ENCODE measurements at regions not wholly inside any gene's neighbourhood (a gene's known extent, or its start where the extent isn't known, plus 50 kb on each side); places are given as distances from the start of the nearest gene placed in this dataset.

DNA sequence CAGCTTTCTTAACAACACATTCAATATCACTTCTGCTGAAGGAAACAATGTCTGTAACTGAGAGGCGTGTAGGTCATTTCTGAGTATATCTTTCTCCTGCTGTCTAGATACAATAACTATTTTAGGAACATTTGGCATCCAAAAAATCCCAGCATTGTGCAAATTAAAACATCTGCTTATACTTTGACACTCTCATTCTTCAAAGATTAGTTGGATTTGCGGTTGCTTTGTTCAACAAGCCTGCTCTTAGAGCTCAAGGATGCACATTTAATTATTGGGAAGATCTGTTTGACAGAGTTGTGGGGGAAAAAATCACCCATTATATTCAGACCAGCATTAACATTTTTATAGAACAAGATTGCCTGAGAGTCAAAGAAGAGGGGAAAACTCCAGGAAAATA lies 449.5 kb upstream of the HNRNPA3 start:
- no peak for DNase-seq (ENCODE audit: low read depth)
- no peak overlapping the region for H3K4me3 ChIP-seq (ENCODE audit: control insufficient read depth, low read depth, low read length)
- TF ChIP-seq, protein P1, sequence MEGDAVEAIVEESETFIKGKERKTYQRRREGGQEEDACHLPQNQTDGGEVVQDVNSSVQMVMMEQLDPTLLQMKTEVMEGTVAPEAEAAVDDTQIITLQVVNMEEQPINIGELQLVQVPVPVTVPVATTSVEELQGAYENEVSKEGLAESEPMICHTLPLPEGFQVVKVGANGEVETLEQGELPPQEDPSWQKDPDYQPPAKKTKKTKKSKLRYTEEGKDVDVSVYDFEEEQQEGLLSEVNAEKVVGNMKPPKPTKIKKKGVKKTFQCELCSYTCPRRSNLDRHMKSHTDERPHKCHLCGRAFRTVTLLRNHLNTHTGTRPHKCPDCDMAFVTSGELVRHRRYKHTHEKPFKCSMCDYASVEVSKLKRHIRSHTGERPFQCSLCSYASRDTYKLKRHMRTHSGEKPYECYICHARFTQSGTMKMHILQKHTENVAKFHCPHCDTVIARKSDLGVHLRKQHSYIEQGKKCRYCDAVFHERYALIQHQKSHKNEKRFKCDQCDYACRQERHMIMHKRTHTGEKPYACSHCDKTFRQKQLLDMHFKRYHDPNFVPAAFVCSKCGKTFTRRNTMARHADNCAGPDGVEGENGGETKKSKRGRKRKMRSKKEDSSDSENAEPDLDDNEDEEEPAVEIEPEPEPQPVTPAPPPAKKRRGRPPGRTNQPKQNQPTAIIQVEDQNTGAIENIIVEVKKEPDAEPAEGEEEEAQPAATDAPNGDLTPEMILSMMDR (conservative IDR thresholded peaks at IDR 0.05; ENCODE audit: control insufficient read depth, insufficient read depth, low read depth, low read length): no peak

DNA sequence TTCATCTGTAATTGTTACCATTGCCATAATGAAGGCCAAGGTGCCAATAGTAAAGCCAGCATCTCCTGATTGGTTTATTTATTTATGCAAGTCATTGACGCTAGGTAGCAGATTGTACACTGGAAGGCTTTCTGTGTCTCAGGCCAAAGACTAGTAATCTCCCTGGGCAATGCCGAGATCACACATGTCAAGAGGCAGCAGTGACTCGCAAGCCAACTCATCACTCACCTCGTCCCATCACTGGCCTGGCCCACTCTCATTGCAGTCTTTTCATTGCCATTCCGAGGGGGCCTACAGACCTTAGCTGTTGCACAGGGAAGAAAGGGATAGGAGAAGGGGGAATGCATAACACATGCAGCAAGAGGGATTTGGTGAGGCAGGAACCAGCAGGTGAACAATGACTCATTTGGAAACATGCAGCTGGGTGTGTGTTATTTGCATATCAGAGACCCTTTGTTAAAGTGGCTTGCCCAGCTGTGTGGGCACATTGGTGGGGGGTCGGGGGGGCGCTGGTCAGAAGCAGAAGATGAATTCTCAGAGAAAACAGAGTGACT lies 448.7 kb upstream of the HNRNPA3 start:
- no peak for DNase-seq (ENCODE audit: low read depth)

DNA sequence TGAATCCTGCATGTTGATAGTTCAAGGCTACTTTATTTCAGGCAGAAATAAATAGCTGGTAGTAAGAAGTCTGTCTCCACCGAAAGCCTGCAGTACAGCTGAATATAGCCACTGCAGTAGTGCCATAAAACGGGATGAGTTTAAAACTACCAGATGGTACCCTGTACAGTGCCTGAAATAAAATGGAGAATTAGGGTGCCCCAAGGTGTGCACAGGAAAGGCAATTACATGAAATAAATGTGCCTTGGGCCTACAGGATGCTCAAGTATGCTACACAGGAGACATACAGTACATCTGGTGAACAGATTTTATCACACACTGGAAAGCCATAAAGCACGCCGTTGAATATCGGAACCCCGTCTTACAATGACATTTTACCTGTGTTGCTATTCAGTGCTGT lies 447.7 kb upstream of the HNRNPA3 start:
- H3K4me3 ChIP-seq (ENCODE audit: control insufficient read depth, low read depth, low read length): no peak overlapping the region
- DNase-seq (ENCODE audit: low read depth): no peak
- TF ChIP-seq, protein P1 (conservative IDR thresholded peaks at IDR 0.05; ENCODE audit: control insufficient read depth, insufficient read depth, low read depth, low read length): no peak

More for the DNA sequence above, 448.7 kb upstream of the HNRNPA3 start:
- TF ChIP-seq, protein P1 (conservative IDR thresholded peaks at IDR 0.05; ENCODE audit: control insufficient read depth, insufficient read depth, low read depth, low read length): no peak
- H3K4me3 ChIP-seq (ENCODE audit: control insufficient read depth, low read depth, low read length): no peak overlapping the region

DNA sequence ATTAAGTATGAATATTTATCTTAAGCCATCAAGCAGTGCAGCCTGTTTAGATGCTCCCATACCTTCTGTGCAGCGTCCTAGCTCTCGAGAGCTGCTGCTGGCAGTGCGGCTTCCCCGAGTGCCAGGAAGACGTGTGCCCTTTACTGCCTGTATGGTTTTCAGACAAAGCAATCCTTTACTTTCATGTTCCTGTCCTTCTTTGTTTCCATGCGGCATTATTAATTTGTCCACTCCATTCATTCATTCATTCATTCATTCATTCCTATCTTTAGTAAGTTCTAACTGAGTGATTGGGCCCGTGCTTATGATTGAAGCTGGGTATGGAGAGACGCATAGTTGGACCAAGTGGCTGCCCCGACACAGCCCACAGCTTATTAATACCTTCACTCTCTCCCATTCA lies 446.6 kb upstream of the HNRNPA3 start:
- H3K4me3 ChIP-seq (ENCODE audit: control insufficient read depth, low read depth, low read length): no peak overlapping the region
- TF ChIP-seq, protein P1 (conservative IDR thresholded peaks at IDR 0.05; ENCODE audit: control insufficient read depth, insufficient read depth, low read depth, low read length): no peak
- DNase-seq (ENCODE audit: low read depth): no peak

DNA sequence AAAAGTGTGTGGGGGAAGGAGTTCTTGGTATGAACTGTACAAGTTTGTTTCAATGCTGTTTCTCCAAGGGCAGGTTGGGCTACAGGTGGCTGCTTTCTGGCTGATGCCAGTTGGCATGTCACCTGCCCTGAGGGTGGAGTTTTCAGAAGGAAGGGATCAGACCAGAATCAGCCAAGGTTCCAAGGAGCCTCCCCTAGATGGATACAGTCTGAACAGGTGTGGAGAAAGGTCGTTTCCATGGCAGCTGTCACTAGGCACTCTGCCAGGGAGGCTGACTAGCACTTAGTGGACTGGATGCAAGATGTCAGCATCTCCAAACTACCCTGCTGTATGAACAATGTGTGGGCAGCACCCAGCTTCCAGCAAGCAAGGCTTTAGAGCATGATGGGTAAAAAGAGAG lies 444.4 kb upstream of the HNRNPA3 start:
- DNase-seq (ENCODE audit: low read depth): no peak
- H3K4me3 ChIP-seq (ENCODE audit: control insufficient read depth, low read depth, low read length): no peak overlapping the region
- TF ChIP-seq, protein P1 (conservative IDR thresholded peaks at IDR 0.05; ENCODE audit: control insufficient read depth, insufficient read depth, low read depth, low read length): no peak

DNA sequence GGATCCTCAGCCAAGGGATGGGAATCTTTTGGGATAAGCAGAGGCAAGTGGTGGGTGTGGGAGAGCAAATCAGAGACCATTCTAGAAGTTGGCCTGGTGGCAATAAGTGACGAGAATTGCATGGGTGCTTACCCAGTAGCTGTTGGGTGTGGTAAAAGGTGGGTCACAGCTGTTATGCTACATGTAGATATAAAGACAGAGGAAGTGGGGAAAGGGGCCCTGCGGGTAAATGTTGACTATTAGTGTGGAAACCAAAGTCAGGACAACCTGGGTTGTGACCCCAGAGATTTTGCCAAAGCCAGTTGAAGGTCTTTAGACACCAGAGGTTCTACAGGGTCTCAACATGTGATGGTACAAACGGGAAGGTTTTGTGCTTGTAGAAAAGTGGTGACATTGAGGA lies 443.6 kb upstream of the HNRNPA3 start:
- no peak for DNase-seq (ENCODE audit: low read depth)
- TF ChIP-seq, protein P1 (conservative IDR thresholded peaks at IDR 0.05; ENCODE audit: control insufficient read depth, insufficient read depth, low read depth, low read length): no peak

More for the DNA sequence above, 443.6 kb upstream of the HNRNPA3 start:
- no peak overlapping the region for H3K4me3 ChIP-seq (ENCODE audit: control insufficient read depth, low read depth, low read length)
